ENCODE measurements at regions not wholly inside any gene's neighbourhood (a gene's known extent, or its start where the extent isn't known, plus 50 kb on each side); places are given as distances from the start of the nearest gene placed in this dataset.
A peak's percentile ranks its signal among the peaks of the same experiment; 100 is the strongest.

DNA sequence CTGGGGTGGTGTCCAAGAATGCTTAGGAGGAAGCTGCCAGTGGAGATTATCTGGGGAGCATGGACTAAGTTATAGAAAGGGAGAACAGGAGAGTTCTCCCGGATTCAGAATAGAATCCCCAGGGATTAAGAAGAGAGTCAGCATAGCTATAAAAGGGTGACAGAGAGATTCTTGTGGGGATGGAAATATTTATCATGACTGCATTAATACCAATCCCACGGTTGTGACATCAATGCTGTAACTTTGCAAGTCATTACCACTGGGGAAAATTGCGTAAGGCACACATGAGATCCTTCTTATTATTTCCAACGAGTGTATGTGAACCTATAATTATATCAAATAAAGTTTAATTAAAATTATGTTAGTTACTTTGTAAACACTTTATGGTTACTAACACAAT, 447.9 kb upstream of the TMEM132C start:
- TF ChIP-seq MYC (IDR thresholded peaks at IDR 0.05; ENCODE audit: low read depth, low read length) (no peak), POLR2A (IDR thresholded peaks at IDR 0.05; ENCODE audit: extremely low read depth, insufficient read length) (no peak), CTCF (IDR thresholded peaks at IDR 0.05; ENCODE audit: low read depth, low read length) (no peak)
- no peak overlapping the region for H3K4me3 ChIP-seq (ENCODE audit: low read depth, low read length)
- peak; percentile 36 for DNase-seq (ENCODE audit: low read depth)

GRCh38 chr12:127820271-127820670, 446.7 kb upstream of the TMEM132C start:
- H3K4me3 ChIP-seq (ENCODE audit: low read depth, low read length) = no peak overlapping the region
- DNase-seq (ENCODE audit: low read depth) = no peak
- TF ChIP-seq CTCF (IDR thresholded peaks at IDR 0.05; ENCODE audit: low read depth, low read length) = no peak
- no peak for TF ChIP-seq POLR2A (IDR thresholded peaks at IDR 0.05; ENCODE audit: extremely low read depth, insufficient read length)
- TF ChIP-seq MYC (IDR thresholded peaks at IDR 0.05; ENCODE audit: low read depth, low read length) = no peak
- TF ChIP-seq, protein P1, sequence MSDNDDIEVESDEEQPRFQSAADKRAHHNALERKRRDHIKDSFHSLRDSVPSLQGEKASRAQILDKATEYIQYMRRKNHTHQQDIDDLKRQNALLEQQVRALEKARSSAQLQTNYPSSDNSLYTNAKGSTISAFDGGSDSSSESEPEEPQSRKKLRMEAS (IDR thresholded peaks at IDR 0.05; ENCODE audit: low read depth, low read length) = no peak

DNA sequence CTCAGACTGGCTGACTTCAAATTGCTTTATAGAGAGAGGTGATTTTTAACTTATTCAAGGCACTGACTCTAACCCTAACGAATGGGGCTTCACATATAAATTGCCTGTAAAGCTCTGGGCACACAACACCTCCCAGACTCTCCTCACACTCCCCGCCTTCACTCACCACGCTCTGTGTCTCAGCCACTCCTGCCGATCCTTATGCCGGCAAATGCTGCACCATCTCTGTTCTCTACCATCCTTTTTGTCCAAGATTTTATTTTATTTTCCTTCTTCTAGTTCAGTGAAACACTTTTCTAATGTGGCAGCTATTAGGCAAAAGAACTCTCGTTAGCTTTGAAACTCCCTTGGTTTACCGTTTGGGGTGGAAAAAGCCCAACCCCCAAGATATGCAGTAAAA, 446.1 kb upstream of the TMEM132C start:
- TF ChIP-seq, protein P1 (IDR thresholded peaks at IDR 0.05; ENCODE audit: low read depth, low read length) = no peak
- TF ChIP-seq MYC (IDR thresholded peaks at IDR 0.05; ENCODE audit: low read depth, low read length) (no peak), CTCF (IDR thresholded peaks at IDR 0.05; ENCODE audit: low read depth, low read length) (no peak), POLR2A (IDR thresholded peaks at IDR 0.05; ENCODE audit: extremely low read depth, insufficient read length) (no peak)
- no peak for DNase-seq (ENCODE audit: low read depth)
- no peak overlapping the region for H3K4me3 ChIP-seq (ENCODE audit: low read depth, low read length)

DNA sequence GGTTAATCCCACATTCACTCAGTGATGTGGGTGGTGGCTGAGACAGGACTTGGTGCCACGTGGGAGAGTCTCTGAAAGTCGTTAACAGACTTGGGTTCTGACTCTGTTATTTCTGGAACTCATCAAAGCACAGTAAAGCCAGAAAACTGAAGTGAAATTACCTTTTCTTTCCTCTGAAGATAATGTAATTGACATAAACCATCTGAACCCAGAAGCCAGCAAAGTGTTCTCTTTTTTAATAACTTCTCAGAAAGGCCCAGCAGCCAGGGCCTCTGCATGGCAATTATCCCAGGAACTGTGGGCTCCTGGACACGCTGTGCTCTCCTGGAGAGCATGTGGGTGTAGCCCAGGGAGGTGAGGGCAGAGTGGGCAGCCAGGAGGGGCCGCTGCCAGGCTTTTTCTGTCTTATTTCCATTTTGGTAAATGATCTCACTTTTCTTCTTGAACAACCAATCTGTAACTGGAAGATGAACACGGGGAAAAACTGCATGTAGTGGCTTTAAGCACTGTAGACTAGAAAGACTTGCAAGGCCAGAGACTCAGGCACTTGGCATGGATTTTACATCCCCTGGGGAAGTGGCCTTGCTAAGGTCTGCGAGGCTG, 444.1 kb upstream of the TMEM132C start:
- TF ChIP-seq CTCF (IDR thresholded peaks at IDR 0.05; ENCODE audit: low read depth, low read length) (no peak), POLR2A (IDR thresholded peaks at IDR 0.05; ENCODE audit: extremely low read depth, insufficient read length) (no peak), MYC (IDR thresholded peaks at IDR 0.05; ENCODE audit: low read depth, low read length) (no peak)
- TF ChIP-seq, protein P1 (IDR thresholded peaks at IDR 0.05; ENCODE audit: low read depth, low read length) = no peak
- H3K4me3 ChIP-seq (ENCODE audit: low read depth, low read length) = no peak overlapping the region
- no peak for DNase-seq (ENCODE audit: low read depth)

DNA sequence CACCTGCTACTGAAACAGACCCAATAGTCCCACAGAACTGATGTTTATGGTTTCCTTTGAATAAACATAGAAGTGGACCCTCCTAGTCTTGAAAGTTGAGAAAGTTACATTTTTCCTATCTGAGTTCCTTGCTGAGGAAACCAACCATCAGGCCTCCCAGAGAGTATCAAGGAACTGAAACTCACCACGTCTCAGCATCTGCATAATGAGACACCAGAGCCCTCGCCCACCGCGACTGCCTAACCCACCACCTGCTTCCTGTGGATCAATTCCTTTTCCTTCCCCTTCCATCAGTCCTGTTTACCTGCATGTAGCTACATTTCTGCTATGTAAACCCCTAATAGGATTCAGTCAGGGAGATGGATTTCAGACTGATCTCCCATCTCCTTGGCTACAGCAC, 443.2 kb upstream of the TMEM132C start:
- no peak for DNase-seq (ENCODE audit: low read depth)
- H3K4me3 ChIP-seq (ENCODE audit: low read depth, low read length) = no peak overlapping the region
- TF ChIP-seq, protein P1 (IDR thresholded peaks at IDR 0.05; ENCODE audit: low read depth, low read length) = no peak

GRCh38 chr12:127829281-127830064, 437.5 kb upstream of the TMEM132C start:
- no peak for TF ChIP-seq POLR2A (IDR thresholded peaks at IDR 0.05; ENCODE audit: extremely low read depth, insufficient read length)
- TF ChIP-seq MYC (IDR thresholded peaks at IDR 0.05; ENCODE audit: low read depth, low read length) = no peak
- TF ChIP-seq, protein P1 (IDR thresholded peaks at IDR 0.05; ENCODE audit: low read depth, low read length) = no peak
- no peak for TF ChIP-seq CTCF (IDR thresholded peaks at IDR 0.05; ENCODE audit: low read depth, low read length)
- no peak overlapping the region for H3K4me3 ChIP-seq (ENCODE audit: low read depth, low read length)
- no peak for DNase-seq (ENCODE audit: low read depth)
